Liver (tissue), 7 donors: ENCODE measurements at regions not wholly inside any gene's neighbourhood (a gene's known extent, or its start where the extent isn't known, plus 50 kb on each side); places are given as distances from the start of the nearest gene placed in this dataset.

Experiments
- DNase-seq: peaks from one replicate; pipeline ENCODE4 v3.0.0-alpha.2; 2017; ENCODE audit warnings: low spot score
- H3K27ac ChIP-seq, 2 donors: one replicate each; pipeline ENCODE4 v1.7.0; 2013; ENCODE audit warnings: inconsistent platforms in 2 of 2, low read length in 2 of 2, control low read depth in 1 of 2, low read depth in 1 of 2, mild to moderate bottlenecking in 1 of 2
- H3K27me3 ChIP-seq, 4 donors: one replicate each; pipeline versions ENCODE4 v1.6.1 to v1.7.0; 2013; ENCODE audit warnings: low read length in 3 of 4, inconsistent platforms in 1 of 4, mild to moderate bottlenecking in 1 of 4, moderate library complexity in 1 of 4; ENCODE audit not compliant: control insufficient read depth in 4 of 4, insufficient read depth in 4 of 4
- H3K36me3 ChIP-seq, 4 donors: one replicate each; pipeline versions ENCODE4 v1.6.1 to v1.7.0; 2013; ENCODE audit warnings: low read length in 3 of 4, mild to moderate bottlenecking in 3 of 4, low read depth in 1 of 4, moderate library complexity in 1 of 4; ENCODE audit not compliant: control insufficient read depth in 4 of 4, insufficient read depth in 3 of 4
- H3K4me1 ChIP-seq, 4 donors: one replicate each; pipeline versions ENCODE4 v1.6.1 to v1.7.0; 2013; ENCODE audit warnings: low read length in 3 of 4, mild to moderate bottlenecking in 3 of 4, moderate library complexity in 1 of 4; ENCODE audit not compliant: control insufficient read depth in 4 of 4, insufficient read depth in 4 of 4
- H3K4me3 ChIP-seq, 3 donors: one replicate each; pipeline versions ENCODE4 v1.6.1 to v1.7.0; 2013; ENCODE audit warnings: low read length in 3 of 3, control low read depth in 1 of 3, low read depth in 1 of 3, mild to moderate bottlenecking in 1 of 3
- H3K9ac ChIP-seq, 2 donors: one replicate each; pipeline ENCODE4 v1.7.0; 2013; ENCODE audit warnings: low read length in 2 of 2, mild to moderate bottlenecking in 2 of 2, moderate library complexity in 2 of 2, control low read depth in 1 of 2, low read depth in 1 of 2
- H3K9me3 ChIP-seq, 4 donors: one replicate each; pipeline versions ENCODE4 v1.6.1 to v1.7.0; 2013; ENCODE audit warnings: low read length in 3 of 4; ENCODE audit not compliant: control insufficient read depth in 4 of 4
- GABPA ChIP-seq, 2 donors: IDR thresholded peaks in 1 of 2; conservative IDR thresholded peaks in 1 of 2; 2 replicates each; pipeline ENCODE4 v1.6.1; 2016; ENCODE audit warnings: antibody characterized with exemption in 2 of 2, mild to moderate bottlenecking in 1 of 2, moderate library complexity in 1 of 2
- HNF4A ChIP-seq, 2 donors: conservative IDR thresholded peaks; 2 replicates each; pipeline ENCODE4 v1.6.1; 2016; ENCODE audit warnings: antibody characterized with exemption in 2 of 2, mild to moderate bottlenecking in 2 of 2
- JUND ChIP-seq, 2 donors: IDR thresholded peaks; 2 replicates each; pipeline ENCODE4 v1.6.1; 2016; ENCODE audit warnings: antibody characterized with exemption in 2 of 2
- NR2F2 ChIP-seq: IDR thresholded peaks from 2 replicates; pipeline ENCODE4 v1.6.1; 2016; ENCODE audit warnings: antibody characterized with exemption
- RAD21 ChIP-seq, 2 donors: IDR thresholded peaks; 2 replicates each; pipeline ENCODE4 v1.6.1; 2016; ENCODE audit warnings: antibody characterized with exemption in 2 of 2, mild to moderate bottlenecking in 2 of 2
- REST ChIP-seq: IDR thresholded peaks from 2 replicates; pipeline ENCODE4 v1.6.1; 2016; ENCODE audit warnings: antibody characterized with exemption, mild to moderate bottlenecking
- RXRA ChIP-seq, 2 donors: IDR thresholded peaks; 2 replicates each; pipeline ENCODE4 v1.6.1; 2017 to 2018; ENCODE audit warnings: antibody characterized with exemption in 2 of 2, mild to moderate bottlenecking in 1 of 2
- SP1 ChIP-seq: IDR thresholded peaks from 2 replicates; pipeline ENCODE4 v1.6.1; 2018; ENCODE audit warnings: antibody characterized with exemption, mild to moderate bottlenecking
- TAF1 ChIP-seq: conservative IDR thresholded peaks from 2 replicates; pipeline ENCODE4 v1.6.1; 2016; ENCODE audit warnings: antibody characterized with exemption, mild to moderate bottlenecking
- YY1 ChIP-seq: IDR thresholded peaks from 2 replicates; pipeline ENCODE4 v1.6.1; 2016; ENCODE audit warnings: antibody characterized with exemption, mild to moderate bottlenecking
- ZBTB33 ChIP-seq: IDR thresholded peaks from 2 replicates; pipeline ENCODE4 v1.6.1; 2016; ENCODE audit warnings: antibody characterized with exemption
- WGBS: extraction: QIAGEN DNeasy Blood & Tissue Kit; methylation state at CpG from one replicate; pipeline ENCODE4 v1.1.7; 2013; 5-methylcytosine and 5-hydroxymethylcytosine counted together
- TF ChIP-seq, protein P1 (sequence below): IDR thresholded peaks from 2 replicates; pipeline ENCODE4 v1.6.1; 2016; ENCODE audit warnings: antibody characterized with exemption
- donor health status: healthy.
- donor health status: healthy.
- donor health status: healthy.
- donor health status: healthy.

- TF ChIP-seq YY1 = no peak
These were observed 129.8 kb downstream of the TBX19 start (continued) for GRCh38 chr1:168410464-168410863.

DNA sequence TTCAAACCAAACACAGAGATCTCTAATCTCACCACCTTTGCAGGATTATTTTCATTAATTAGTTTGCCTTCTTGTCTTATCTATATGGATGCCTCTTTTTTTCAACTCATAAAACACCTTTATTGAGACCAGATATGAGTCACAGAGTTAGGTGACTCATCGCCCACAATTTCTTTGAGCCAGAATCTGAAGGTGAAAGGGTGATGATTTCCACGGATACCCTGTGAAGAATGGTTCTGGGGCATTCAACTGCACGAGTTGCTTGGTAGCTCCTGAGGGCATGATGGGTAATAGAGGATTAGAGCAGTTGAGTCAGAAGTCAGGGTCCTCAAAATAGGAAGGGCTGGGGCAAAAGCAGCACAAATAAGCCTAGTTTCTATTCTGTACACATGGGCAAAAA lies 128.2 kb downstream of the TBX19 start:
- H3K9ac ChIP-seq = no peak overlapping the region
- no peak overlapping the region for H3K4me3 ChIP-seq
- no peak overlapping the region for H3K27ac ChIP-seq
- H3K9me3 ChIP-seq = no peaks in the 10 kb centered on the region
- H3K27me3 ChIP-seq = no peaks in the 10 kb centered on the region
- H3K4me1 ChIP-seq = no peaks in the 10 kb centered on the region
- WGBS = 79% methylated on average over 3 of the region's 3 CpGs
- H3K36me3 ChIP-seq = no peaks in the 10 kb centered on the region
- TF ChIP-seq JUND (IDR thresholded peaks at IDR 0.05) (peak in 1 of 2 donors; percentile 19), HNF4A (conservative IDR thresholded peaks at IDR 0.05) (no peak)
- no peak for DNase-seq

- Histone ChIP-seq H3K27me3 (no peaks in the 10 kb centered on the region), H3K4me3 (no peak overlapping the region), H3K9me3 (no peaks in the 10 kb centered on the region), H3K36me3 (no peaks in the 10 kb centered on the region), H3K9ac (no peak overlapping the region), H3K27ac (no peak overlapping the region), H3K4me1 (no peaks in the 10 kb centered on the region)
- no peak for DNase-seq
- WGBS = 91% methylated on average over 3 of the region's 3 CpGs
- TF ChIP-seq REST (no peak), SP1 (no peak), NR2F2 (no peak), GABPA (IDR thresholded peaks at IDR 0.05 in 1 of 2, conservative IDR thresholded peaks at IDR 0.05 in 1 of 2) (no peak), TAF1 (no peak), ZBTB33 (no peak), JUND (IDR thresholded peaks at IDR 0.05) (no peak), RXRA (IDR thresholded peaks at IDR 0.05) (no peak), HNF4A (conservative IDR thresholded peaks at IDR 0.05) (no peak), RAD21 (IDR thresholded peaks at IDR 0.05) (no peak)
- TF ChIP-seq, protein P1, sequence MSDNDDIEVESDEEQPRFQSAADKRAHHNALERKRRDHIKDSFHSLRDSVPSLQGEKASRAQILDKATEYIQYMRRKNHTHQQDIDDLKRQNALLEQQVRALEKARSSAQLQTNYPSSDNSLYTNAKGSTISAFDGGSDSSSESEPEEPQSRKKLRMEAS = no peak
These were observed 127.8 kb downstream of the TBX19 start for GRCh38 chr1:168408539-168408865.
